SK-N-MC (cell line): ENCODE measurements at regions not wholly inside any gene's neighbourhood (a gene's known extent, or its start where the extent isn't known, plus 50 kb on each side); places are given as distances from the start of the nearest gene placed in this dataset.

Source experiments
- EZH2 ChIP-seq: fragments of 200-600 bp; sonication (generic); IDR thresholded peaks from one replicate; pipeline ENCODE4 v1.6.1; 2017; ENCODE audit warnings: antibody characterized with exemption
- POLR2AphosphoS5 ChIP-seq: IDR thresholded peaks from 2 replicates; pipeline ENCODE4 v1.6.1; 2012; ENCODE audit warnings: mild to moderate bottlenecking, low read depth, low read length, borderline replicate concordance

DNA sequence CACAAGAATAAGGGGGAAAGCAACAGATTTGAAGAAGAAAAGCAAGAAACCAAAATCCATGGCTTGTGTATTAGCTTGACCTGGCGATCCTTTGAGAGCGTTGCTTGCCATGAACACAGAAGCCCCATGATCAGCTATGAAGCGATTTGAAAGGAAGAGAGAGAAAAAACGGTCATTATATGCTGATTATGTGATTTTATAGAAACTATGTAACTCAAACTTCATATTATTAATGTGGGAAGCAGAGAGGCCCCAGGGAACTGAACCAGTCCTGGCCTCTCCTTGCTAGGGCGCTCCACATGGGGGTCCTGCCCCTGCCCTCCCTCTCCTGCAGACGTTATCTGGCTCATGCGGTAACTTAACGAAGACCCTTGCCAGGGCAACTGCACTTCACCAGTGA is 306.1 kb upstream of the ADARB2 start:
- TF ChIP-seq POLR2AphosphoS5: no peak
- TF ChIP-seq EZH2: no peak
